Left lung (tissue), 4 donors: ENCODE measurements at regions not wholly inside any gene's neighbourhood (a gene's known extent, or its start where the extent isn't known, plus 50 kb on each side); places are given as distances from the start of the nearest gene placed in this dataset.

Source experiments
- ATAC-seq: fragments of 200-7000 bp; cut with Tn5 transposase; one replicate; pipeline ENCODE4 v1.9.1; 2020; ENCODE audit warnings: moderate library complexity
- DNase-seq, 4 donors: peaks; one replicate each; pipeline ENCODE4 v3.0.0-alpha.2; 2013 to 2020
- H3K27ac ChIP-seq, 2 donors: fragments of 200-600 bp; sonication (generic) in 1 of 2; one replicate each; pipeline versions ENCODE4 v1.5.0 to v1.8.0; 2020 to 2021
- H3K27me3 ChIP-seq, 2 donors: fragments of 200-600 bp; sonication (generic) in 1 of 2; one replicate each; pipeline versions ENCODE4 v1.5.0 to v1.8.0; 2020 to 2021
- H3K36me3 ChIP-seq, 2 donors: fragments of 200-600 bp; sonication (generic) in 1 of 2; one replicate each; pipeline versions ENCODE4 v1.5.0 to v1.8.0; 2020 to 2021
- H3K4me1 ChIP-seq, 2 donors: fragments of 200-600 bp; one replicate each; pipeline ENCODE4 v1.8.0; 2021
- H3K4me3 ChIP-seq, 2 donors: fragments of 200-600 bp; sonication (generic) in 1 of 2; one replicate each; pipeline versions ENCODE4 v1.5.0 to v1.8.0; 2020 to 2021; ENCODE audit warnings: mild to moderate bottlenecking in 1 of 2
- H3K9me3 ChIP-seq, 2 donors: fragments of 200-600 bp; sonication (generic) in 1 of 2; one replicate each; pipeline versions ENCODE4 v1.5.0 to v1.8.0; 2020 to 2021
- intact Hi-C, 2 donors: fragments of 100-400 bp; cut with DNase I; formaldehyde crosslinking; loops; one replicate each; pipeline versions ENCODE4 v1.11.2 to v1.14.2; 2022
- TF ChIP-seq, protein P1 (sequence below), 2 donors: fragments of 200-600 bp; sonication (generic) in 1 of 2; IDR thresholded peaks; one replicate each; pipeline versions ENCODE4 v1.5.0 to v1.8.0; 2021; ENCODE audit warnings: antibody characterized with exemption in 2 of 2
- donor health status: DM: no; HTN: yes; CAD: no.
- donor health status: DM: no; HTN: no; CAD: no.

DNA sequence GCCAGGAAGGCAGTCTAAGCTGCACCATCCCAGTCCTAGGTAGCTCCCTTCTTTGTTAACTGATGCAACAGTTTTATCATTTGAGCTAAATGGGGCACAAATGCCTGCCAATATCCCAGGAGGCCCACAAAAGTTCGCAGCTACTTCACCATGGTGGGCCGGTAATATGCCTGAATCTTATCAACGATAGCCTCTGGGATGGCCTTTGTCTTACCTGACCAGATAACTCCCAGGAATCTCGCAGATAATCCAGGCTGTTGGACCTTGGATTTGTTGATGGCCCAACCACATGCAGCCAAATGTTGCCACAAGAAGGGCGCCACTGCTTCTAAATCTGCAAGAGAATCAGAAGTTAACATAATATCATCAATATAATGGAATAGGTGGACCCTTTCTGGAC, 83.8 kb upstream of the ATP10B start:
- Histone ChIP-seq H3K27ac (no peak overlapping the region), H3K4me1 (no peaks in the 10 kb centered on the region), H3K9me3 (no peaks in the 10 kb centered on the region), H3K36me3 (no peaks in the 10 kb centered on the region), H3K27me3 (no peaks in the 10 kb centered on the region), H3K4me3 (no peak overlapping the region)
- ATAC-seq (no peak), DNase-seq (no peak)
- intact Hi-C loops: no loop called here
- TF ChIP-seq, protein P1, sequence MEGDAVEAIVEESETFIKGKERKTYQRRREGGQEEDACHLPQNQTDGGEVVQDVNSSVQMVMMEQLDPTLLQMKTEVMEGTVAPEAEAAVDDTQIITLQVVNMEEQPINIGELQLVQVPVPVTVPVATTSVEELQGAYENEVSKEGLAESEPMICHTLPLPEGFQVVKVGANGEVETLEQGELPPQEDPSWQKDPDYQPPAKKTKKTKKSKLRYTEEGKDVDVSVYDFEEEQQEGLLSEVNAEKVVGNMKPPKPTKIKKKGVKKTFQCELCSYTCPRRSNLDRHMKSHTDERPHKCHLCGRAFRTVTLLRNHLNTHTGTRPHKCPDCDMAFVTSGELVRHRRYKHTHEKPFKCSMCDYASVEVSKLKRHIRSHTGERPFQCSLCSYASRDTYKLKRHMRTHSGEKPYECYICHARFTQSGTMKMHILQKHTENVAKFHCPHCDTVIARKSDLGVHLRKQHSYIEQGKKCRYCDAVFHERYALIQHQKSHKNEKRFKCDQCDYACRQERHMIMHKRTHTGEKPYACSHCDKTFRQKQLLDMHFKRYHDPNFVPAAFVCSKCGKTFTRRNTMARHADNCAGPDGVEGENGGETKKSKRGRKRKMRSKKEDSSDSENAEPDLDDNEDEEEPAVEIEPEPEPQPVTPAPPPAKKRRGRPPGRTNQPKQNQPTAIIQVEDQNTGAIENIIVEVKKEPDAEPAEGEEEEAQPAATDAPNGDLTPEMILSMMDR (IDR thresholded peaks at IDR 0.05): no peak

DNA sequence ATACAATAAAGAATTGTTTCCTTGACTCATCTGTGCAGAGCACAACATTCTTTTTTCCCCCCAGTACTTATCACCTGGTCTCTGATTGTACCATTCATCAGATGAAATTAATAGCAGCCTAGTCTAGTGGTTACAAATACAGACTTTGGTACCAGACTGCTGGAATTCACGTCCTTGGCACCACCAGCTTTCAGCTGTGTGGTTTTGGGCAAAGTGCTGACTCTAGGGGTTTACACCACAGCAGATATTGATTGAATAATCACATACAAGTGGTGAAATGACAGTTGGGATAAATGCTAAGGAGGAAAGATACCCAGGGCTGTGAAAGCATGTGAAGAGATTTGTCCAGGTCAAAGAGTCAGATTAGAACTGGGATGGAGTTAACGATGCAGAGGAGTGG, 79.3 kb upstream of the ATP10B start:
- TF ChIP-seq, protein P1 (IDR thresholded peaks at IDR 0.05): no peak
- peaks cover 0 to 13% of the 10 kb centered on the region in 2 donors for H3K4me1 ChIP-seq
- H3K36me3 ChIP-seq: no peaks in the 10 kb centered on the region
- intact Hi-C loops: no loop called here
- H3K9me3 ChIP-seq: no peaks in the 10 kb centered on the region
- H3K27me3 ChIP-seq: no peaks in the 10 kb centered on the region
- H3K27ac ChIP-seq: no peak overlapping the region
- no peak overlapping the region for H3K4me3 ChIP-seq
- ATAC-seq: no peak
- no peak for DNase-seq

DNA sequence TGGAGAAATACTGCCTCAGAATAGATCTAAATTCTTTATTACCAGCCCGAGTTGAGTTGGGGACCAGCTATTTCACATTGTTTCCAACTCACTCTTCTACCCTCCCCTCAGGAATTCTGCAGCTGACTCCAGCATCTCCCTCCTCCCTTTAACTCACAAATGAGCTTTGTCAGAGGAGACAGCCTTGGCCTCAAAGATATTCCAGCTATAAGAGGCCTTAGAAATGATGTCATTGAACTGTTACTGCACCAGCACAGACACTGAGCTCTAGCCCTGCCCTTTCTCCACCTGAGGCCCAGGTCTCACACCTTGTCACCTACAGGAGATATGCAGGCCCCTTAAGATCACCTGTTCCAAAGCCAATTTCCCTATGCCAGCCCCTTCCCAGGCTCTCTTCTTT, 78.4 kb upstream of the ATP10B start:
- Histone ChIP-seq H3K27ac (no peak overlapping the region), H3K4me3 (no peak overlapping the region), H3K4me1 (peaks cover 0 to 13% of the 10 kb centered on the region in 2 donors), H3K27me3 (no peaks in the 10 kb centered on the region), H3K9me3 (no peaks in the 10 kb centered on the region), H3K36me3 (no peaks in the 10 kb centered on the region)
- intact Hi-C loops: no loop called here
- TF ChIP-seq, protein P1 (IDR thresholded peaks at IDR 0.05): no peak
- DNase-seq (peak in 1 of 4 donors; percentile 69), ATAC-seq (peak; percentile 24)

DNA sequence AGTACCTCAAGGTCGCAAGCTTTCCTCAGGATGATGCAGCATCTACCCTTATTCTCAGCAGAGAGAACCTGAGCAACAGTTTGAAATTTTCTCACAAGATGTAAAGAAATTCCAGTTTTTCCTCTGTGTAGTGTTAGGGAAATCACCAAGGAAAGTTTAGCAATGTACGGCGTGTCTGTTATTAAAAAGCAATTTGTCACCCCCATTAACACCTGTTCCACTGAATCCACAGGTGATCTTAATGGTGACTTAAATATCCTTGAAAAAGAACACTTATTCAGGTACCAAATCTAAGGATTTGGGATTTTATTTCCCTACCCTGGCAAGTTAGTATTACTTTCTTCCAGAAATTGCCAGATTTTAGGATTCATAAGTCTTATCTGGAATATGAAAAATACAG, 77.9 kb upstream of the ATP10B start:
- intact Hi-C loops: no loop called here
- ATAC-seq: no peak
- Histone ChIP-seq H3K36me3 (no peaks in the 10 kb centered on the region), H3K27ac (no peak overlapping the region), H3K4me1 (peaks cover 0 to 13% of the 10 kb centered on the region in 2 donors), H3K4me3 (no peak overlapping the region), H3K27me3 (no peaks in the 10 kb centered on the region), H3K9me3 (no peaks in the 10 kb centered on the region)
- DNase-seq: no peak
- TF ChIP-seq, protein P1 (IDR thresholded peaks at IDR 0.05): no peak

DNA sequence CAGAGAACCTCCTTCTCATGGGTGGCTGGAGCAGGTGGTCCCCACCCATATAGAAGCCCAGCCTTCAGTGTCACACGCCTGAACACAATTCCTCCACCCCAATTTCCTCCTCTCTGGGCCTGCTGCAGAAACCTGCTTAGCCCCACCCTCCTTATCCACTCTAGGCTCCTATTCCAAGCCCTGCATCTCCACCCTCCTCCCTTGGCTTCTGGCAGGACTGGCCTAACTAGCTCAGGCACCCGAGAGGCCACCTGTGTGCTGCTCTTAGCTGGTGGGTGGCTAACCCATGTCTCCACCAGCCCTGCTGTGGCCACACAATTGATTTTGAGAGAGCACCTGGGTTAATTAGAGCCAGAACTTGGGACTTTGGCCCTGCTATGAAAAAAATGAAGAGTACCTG, 77.3 kb upstream of the ATP10B start:
- ATAC-seq: peak; percentile 76
- peak in 2 of 4 donors; percentile 39 to 43 for DNase-seq
- peaks cover 0 to 13% of the 10 kb centered on the region in 2 donors for H3K4me1 ChIP-seq
- no peaks in the 10 kb centered on the region for H3K27me3 ChIP-seq
- intact Hi-C loops: no loop called here
- no peaks in the 10 kb centered on the region for H3K36me3 ChIP-seq
- no peak overlapping the region for H3K4me3 ChIP-seq
- H3K9me3 ChIP-seq: no peaks in the 10 kb centered on the region
- TF ChIP-seq, protein P1 (IDR thresholded peaks at IDR 0.05): no peak
- H3K27ac ChIP-seq: no peak overlapping the region
